Kasumi-1 (cell line): ENCODE measurements at regions not wholly inside any gene's neighbourhood (a gene's known extent, or its start where the extent isn't known, plus 50 kb on each side); places are given as distances from the start of the nearest gene placed in this dataset.
"Not testable (repeated sequence)": the region's sequence is repeated elsewhere in the genome, so short reads cannot be mapped to it uniquely, and the experiment has no call there.

ENCODE experiments used
- DNase-seq, 2 experiments: peaks; one replicate each; lab custom pipeline; 2025; lab: John Stamatoyannopoulos, UW

- DNase-seq: not testable (repeated sequence)
These were observed 56.6 kb upstream of the TNFAIP8 start for GRCh38 chr5:119299242-119299614.

GRCh38 chr5:119299615-119300310 lies 56.1 kb upstream of the TNFAIP8 start:
- not testable (repeated sequence) for DNase-seq

- DNase-seq: no peak
These were observed 55.5 kb upstream of the TNFAIP8 start for GRCh38 chr5:119300311-119300670.

GRCh38 chr5:119301210-119301609 lies 54.6 kb upstream of the TNFAIP8 start:
- DNase-seq: no peak

GRCh38 chr5:119301906-119302305 lies 53.9 kb upstream of the TNFAIP8 start:
- no peak for DNase-seq

- DNase-seq: no peak
These were observed 53.4 kb upstream of the TNFAIP8 start for GRCh38 chr5:119302449-119302848.

- peak; percentile 61 to 69 for DNase-seq
These were observed 52.6 kb upstream of the TNFAIP8 start for GRCh38 chr5:119302916-119303897.

- no peak for DNase-seq
These were observed 51.2 kb upstream of the TNFAIP8 start for GRCh38 chr5:119304439-119305211.
